ENCODE measurements at regions not wholly inside any gene's neighbourhood (a gene's known extent, or its start where the extent isn't known, plus 50 kb on each side); places are given as distances from the start of the nearest gene placed in this dataset.
A peak's percentile ranks its signal among the peaks of the same experiment; 100 is the strongest.

GRCh38 chr5:152572812-152573211 lies 167.7 kb upstream of the NMUR2 start:
- Histone ChIP-seq H3K27me3 (no peaks in the 10 kb centered on the region), H3K36me3 (no peaks in the 10 kb centered on the region), H3K27ac (no peak overlapping the region), H3K9me3 (no peaks in the 10 kb centered on the region), H3K4me3 (no peak overlapping the region), H3K4me1 (peaks cover 0 to 7% (median 0%) of the 10 kb centered on the region in 9 donors)
- intact Hi-C loops (cut with DNase I), result no loop called here
- DNase-seq (no peak), ATAC-seq (no peak)
- WGBS, 2 donors, result 81 to 84% methylated on average over 3 of the region's 3 CpGs
- no peak for TF ChIP-seq CTCF (IDR thresholded peaks at IDR 0.05)

- Histone ChIP-seq H3K4me1 (no peaks in the 10 kb centered on the region), H3K4me3 (no peak overlapping the region), H3K36me3 (no peaks in the 10 kb centered on the region), H3K27me3 (no peaks in the 10 kb centered on the region), H3K27ac (no peak overlapping the region), H3K9me3 (peaks cover 0 to 40% (median 2%) of the 10 kb centered on the region in 11 donors)
- no peak for DNase-seq
- no peak for ATAC-seq
- intact Hi-C loops (cut with DNase I), result no loop called here
- WGBS, 2 donors, result 70 to 74% methylated on average over 3 of the region's 3 CpGs
- TF ChIP-seq CTCF (IDR thresholded peaks at IDR 0.05), result no peak
Observed at GRCh38 chr5:152584103-152584502, 179.0 kb upstream of the NMUR2 start.

- Histone ChIP-seq H3K27ac (no peak overlapping the region), H3K27me3 (no peaks in the 10 kb centered on the region), H3K9me3 (peaks cover 0 to 24% (median 0%) of the 10 kb centered on the region in 11 donors), H3K4me1 (no peaks in the 10 kb centered on the region), H3K36me3 (no peaks in the 10 kb centered on the region), H3K4me3 (no peak overlapping the region)
- 47 to 48% methylated on average over 2 of the region's 2 CpGs for WGBS, 2 donors
- intact Hi-C loops (cut with DNase I), result no loop called here
- peak in 1 of 9 donors; percentile 8 for TF ChIP-seq CTCF (IDR thresholded peaks at IDR 0.05)
- no peak for DNase-seq
- no peak for ATAC-seq
Observed at GRCh38 chr5:152592416-152592815, 187.3 kb upstream of the NMUR2 start.

- Histone ChIP-seq H3K4me1 (no peaks in the 10 kb centered on the region), H3K36me3 (no peaks in the 10 kb centered on the region), H3K9me3 (peaks cover 0 to 15% (median 0%) of the 10 kb centered on the region in 11 donors), H3K27ac (no peak overlapping the region), H3K27me3 (no peaks in the 10 kb centered on the region), H3K4me3 (no peak overlapping the region)
- no peak for ATAC-seq
- intact Hi-C loops (cut with DNase I), result no loop called here
- 85 to 91% methylated on average over 1 of the region's 1 CpG for WGBS, 2 donors
- no peak for DNase-seq
- TF ChIP-seq CTCF (IDR thresholded peaks at IDR 0.05), result no peak
Observed at GRCh38 chr5:152593388-152593787, 188.3 kb upstream of the NMUR2 start.

Measured in heart right ventricle (tissue), 16 donors.